Endothelial cell of umbilical vein (primary cell): ENCODE measurements at regions not wholly inside any gene's neighbourhood (a gene's known extent, or its start where the extent isn't known, plus 50 kb on each side); places are given as distances from the start of the nearest gene placed in this dataset.

Experiments
- BruUV-seq: library from RNA; stranded (reverse); fragments of 400-500 nt; replicated peaks from 2 replicates; lab custom pipeline; 2021; lab: Mats Ljungman, UMichigan
- CTCF ChIA-PET: fragments of 300-600, 350-600 bp; sonication (Branson Sonifier 250); formaldehyde crosslinking; loops from one replicate; lab custom pipeline; 2021; ENCODE audit warnings: antibody characterized with exemption, inconsistent platforms; lab: Charles Lee
- POLR2A ChIA-PET: fragments of 300-600, 350-600 bp; sonication (Branson Sonifier 250); formaldehyde crosslinking; loops from one replicate; lab custom pipeline; 2021; ENCODE audit warnings: antibody characterized with exemption, inconsistent platforms; lab: Charles Lee
- DNase-seq: peaks from one replicate; pipeline ENCODE4 v3.0.0-alpha.2; 2011; ENCODE audit warnings: low read depth, low spot score
- FAIRE-seq: peaks from 2 replicates; lab custom pipeline; 2011; peaks lifted over from hg19 to GRCh38; lab: Jason Lieb, UNC
- H2AFZ ChIP-seq: 2 replicates; pipeline ENCODE4 v1.6.0; 2012; ENCODE audit warnings: low read depth, low read length, control low read depth, inconsistent platforms
- H3K27ac ChIP-seq: 2 replicates; pipeline ENCODE4 v1.5.1; 2011; ENCODE audit warnings: low read depth, mild to moderate bottlenecking, control low read depth, low read length, moderate library complexity; ENCODE audit not compliant: insufficient read depth
- H3K27me3 ChIP-seq, 2 experiments: 2 replicates each; pipeline versions ENCODE4 v1.6.0 to v1.6.1; 2011; ENCODE audit warnings: low read length in 2 of 2, mixed read lengths in 1 of 2; ENCODE audit not compliant: control insufficient read depth in 2 of 2, insufficient read depth in 2 of 2
- H3K36me3 ChIP-seq, 2 experiments: 2 replicates in 1 of 2; 3 replicates in 1 of 2; pipeline ENCODE4 v1.5.1; 2011; ENCODE audit warnings: low read length in 2 of 2, mild to moderate bottlenecking in 1 of 2, moderate library complexity in 1 of 2; ENCODE audit not compliant: control insufficient read depth in 2 of 2, insufficient read depth in 2 of 2; ENCODE audit errors: extremely low read depth in 1 of 2
- H3K4me1 ChIP-seq: 3 replicates; pipeline ENCODE4 v1.5.1; 2011; ENCODE audit warnings: mild to moderate bottlenecking, low read length; ENCODE audit not compliant: control insufficient read depth, insufficient read depth; ENCODE audit errors: extremely low read depth
- H3K4me2 ChIP-seq: 2 replicates; pipeline ENCODE4 v1.6.1; 2011; ENCODE audit warnings: low read length, control low read depth, mixed read lengths; ENCODE audit not compliant: insufficient read depth
- H3K4me3 ChIP-seq, 3 experiments: fragments of 200-600 bp in 1 of 3; sonication (generic), shearing (Covaris generic) in 1 of 3; replicated peaks in 1 of 3; 2 replicates each; pipeline ENCODE4 v1.5.1; 2011 to 2016; ENCODE audit warnings: control low read depth in 3 of 3, low read length in 3 of 3, mild to moderate bottlenecking in 2 of 3, inconsistent platforms in 1 of 3, low read depth in 1 of 3, moderate library complexity in 1 of 3; ENCODE audit not compliant: insufficient read depth in 1 of 3
- H3K79me2 ChIP-seq: 2 replicates; pipeline ENCODE4 v1.6.0; 2012; ENCODE audit warnings: low read length, inconsistent platforms; ENCODE audit not compliant: control insufficient read depth, insufficient read depth
- H3K9ac ChIP-seq: replicated peaks from 2 replicates; pipeline ENCODE3; 2011; ENCODE audit warnings: low read length, control low read depth; ENCODE audit not compliant: insufficient read depth; ENCODE audit errors: extremely low read depth
- H3K9me1 ChIP-seq: replicated peaks from 3 replicates; pipeline ENCODE4 v1.6.0; 2011; ENCODE audit warnings: mild to moderate bottlenecking, low read length; ENCODE audit not compliant: control insufficient read depth, insufficient read depth; ENCODE audit errors: extremely low read depth
- H3K9me3 ChIP-seq: replicated peaks from 2 replicates; pipeline ENCODE4 v1.5.1; 2012; ENCODE audit warnings: low read length, inconsistent platforms; ENCODE audit not compliant: control insufficient read depth, insufficient read depth
- H4K20me1 ChIP-seq: replicated peaks from 2 replicates; pipeline ENCODE3; 2011; ENCODE audit warnings: mild to moderate bottlenecking, low read length; ENCODE audit not compliant: control insufficient read depth, insufficient read depth; ENCODE audit errors: extremely low read depth
- EZH2 ChIP-seq: IDR thresholded peaks from 2 replicates; pipeline ENCODE4 v1.6.1; 2012; ENCODE audit warnings: borderline replicate concordance, low read depth, mild to moderate bottlenecking, moderate library complexity, low read length, inconsistent platforms; ENCODE audit not compliant: severe bottlenecking
- FOS ChIP-seq: IDR thresholded peaks from 2 replicates; pipeline ENCODE4 v1.6.1; 2011; ENCODE audit warnings: mild to moderate bottlenecking, low read length, moderate library complexity, borderline replicate concordance; ENCODE audit not compliant: insufficient read depth
- GATA2 ChIP-seq: IDR thresholded peaks from 2 replicates; pipeline ENCODE4 v1.7.0; 2011; ENCODE audit warnings: low read depth, mild to moderate bottlenecking, moderate library complexity, mixed read lengths, low read length; ENCODE audit not compliant: insufficient read length, insufficient read depth
- JUN ChIP-seq: IDR thresholded peaks from 2 replicates; pipeline ENCODE4 v1.6.1; 2011; ENCODE audit warnings: borderline replicate concordance, low read depth; ENCODE audit not compliant: insufficient read length, insufficient read depth
- MAX ChIP-seq: IDR thresholded peaks from 2 replicates; pipeline ENCODE4 v1.6.1; 2011; ENCODE audit not compliant: insufficient read depth, insufficient read length
- MYC ChIP-seq: IDR thresholded peaks from one replicate; pipeline ENCODE4 v1.6.1; 2011; ENCODE audit warnings: mild to moderate bottlenecking, low read depth, low read length
- POLR2A ChIP-seq: IDR thresholded peaks from 2 replicates; pipeline ENCODE4 v1.6.1; 2012; ENCODE audit warnings: low read depth, mild to moderate bottlenecking, control low read depth, low read length
- POLR2AphosphoS5 ChIP-seq: IDR thresholded peaks from 2 replicates; pipeline ENCODE4 v1.6.1; 2012; ENCODE audit warnings: low read depth, mild to moderate bottlenecking, control low read depth, low read length, moderate library complexity; ENCODE audit not compliant: insufficient read depth
- dilution Hi-C: fragments of 300-500 bp; cut with MboI; formaldehyde crosslinking; loops from one replicate; pipeline ENCODE4 v1.15.0; 2019; ENCODE audit warnings: low sequenced_read_pairs; ENCODE audit not compliant: extremely low pct_ligation_motif_present
- intact Hi-C: fragments of 100-400 bp; cut with micrococcal nuclease; formaldehyde crosslinking; loops from one replicate; pipeline ENCODE4 v1.10.0; 2022
- TF ChIP-seq, protein P1 (sequence below), 2 donors: IDR thresholded peaks; 1 replicate in 1 of 2; 2 replicates in 1 of 2; pipeline ENCODE4 v1.5.1; 2011; ENCODE audit warnings: low read length in 2 of 2, mild to moderate bottlenecking in 2 of 2, moderate library complexity in 2 of 2, control low read depth in 1 of 2, inconsistent platforms in 1 of 2, low read depth in 1 of 2; ENCODE audit not compliant: insufficient read depth in 1 of 2; ENCODE audit errors: extremely low read depth in 1 of 2

DNA sequence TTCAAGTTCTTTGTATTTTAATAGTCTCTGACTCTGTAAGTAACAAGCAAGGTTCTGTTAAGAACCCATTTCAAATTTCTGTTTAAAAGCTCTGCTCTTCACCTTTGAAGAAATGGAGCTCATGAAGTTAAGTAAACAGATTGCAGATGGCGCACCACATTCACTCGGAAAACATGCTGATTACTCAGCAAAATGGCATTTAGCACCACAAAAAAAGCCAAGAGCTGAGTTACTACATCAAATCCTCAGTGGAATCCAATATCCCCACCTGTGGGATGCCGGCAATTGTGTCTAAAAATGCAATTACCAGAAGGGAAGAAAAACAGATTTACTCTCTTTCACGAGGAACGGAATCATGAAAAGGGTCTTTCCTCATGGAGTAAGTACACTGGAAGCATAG lies 758.0 kb downstream of the NTRK3 start:
- POLR2A ChIA-PET, result no interaction called here
- Histone ChIP-seq H3K9ac (no peak overlapping the region), H3K27ac (no peak overlapping the region), H3K9me3 (peaks cover 5% of the 10 kb centered on the region), H3K4me3 (no peak overlapping the region), H2AFZ (no peak overlapping the region), H3K9me1 (no peaks in the 10 kb centered on the region), H3K4me2 (no peak overlapping the region), H3K36me3 (no peaks in the 10 kb centered on the region), H3K79me2 (no peaks in the 10 kb centered on the region), H3K4me1 (no peaks in the 10 kb centered on the region), H4K20me1 (no peaks in the 10 kb centered on the region), H3K27me3 (no peaks in the 10 kb centered on the region)
- CTCF ChIA-PET, result no interaction called here
- intact Hi-C loops (no loop called here), dilution Hi-C loops (no loop called here)
- DNase-seq, result no peak
- no peak for TF ChIP-seq GATA2
- TF ChIP-seq, protein P1, sequence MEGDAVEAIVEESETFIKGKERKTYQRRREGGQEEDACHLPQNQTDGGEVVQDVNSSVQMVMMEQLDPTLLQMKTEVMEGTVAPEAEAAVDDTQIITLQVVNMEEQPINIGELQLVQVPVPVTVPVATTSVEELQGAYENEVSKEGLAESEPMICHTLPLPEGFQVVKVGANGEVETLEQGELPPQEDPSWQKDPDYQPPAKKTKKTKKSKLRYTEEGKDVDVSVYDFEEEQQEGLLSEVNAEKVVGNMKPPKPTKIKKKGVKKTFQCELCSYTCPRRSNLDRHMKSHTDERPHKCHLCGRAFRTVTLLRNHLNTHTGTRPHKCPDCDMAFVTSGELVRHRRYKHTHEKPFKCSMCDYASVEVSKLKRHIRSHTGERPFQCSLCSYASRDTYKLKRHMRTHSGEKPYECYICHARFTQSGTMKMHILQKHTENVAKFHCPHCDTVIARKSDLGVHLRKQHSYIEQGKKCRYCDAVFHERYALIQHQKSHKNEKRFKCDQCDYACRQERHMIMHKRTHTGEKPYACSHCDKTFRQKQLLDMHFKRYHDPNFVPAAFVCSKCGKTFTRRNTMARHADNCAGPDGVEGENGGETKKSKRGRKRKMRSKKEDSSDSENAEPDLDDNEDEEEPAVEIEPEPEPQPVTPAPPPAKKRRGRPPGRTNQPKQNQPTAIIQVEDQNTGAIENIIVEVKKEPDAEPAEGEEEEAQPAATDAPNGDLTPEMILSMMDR (IDR thresholded peaks at IDR 0.05; ENCODE audit: extremely low read depth in 1 of 2, insufficient read depth in 1 of 2, low read depth in 1 of 2, low read length in 2 of 2), result no peak
- TF ChIP-seq MAX, result no peak
- TF ChIP-seq EZH2, result no peak
- no peak for TF ChIP-seq JUN
- no peak for TF ChIP-seq POLR2A
- TF ChIP-seq POLR2AphosphoS5, result no peak
- TF ChIP-seq FOS, result no peak
- TF ChIP-seq MYC, result no peak
- no TSS peak for BruUV-seq
- no peak for FAIRE-seq
